ENCODE measurements at regions not wholly inside any gene's neighbourhood (a gene's known extent, or its start where the extent isn't known, plus 50 kb on each side); places are given as distances from the start of the nearest gene placed in this dataset.
A peak's percentile ranks its signal among the peaks of the same experiment; 100 is the strongest.

DNA sequence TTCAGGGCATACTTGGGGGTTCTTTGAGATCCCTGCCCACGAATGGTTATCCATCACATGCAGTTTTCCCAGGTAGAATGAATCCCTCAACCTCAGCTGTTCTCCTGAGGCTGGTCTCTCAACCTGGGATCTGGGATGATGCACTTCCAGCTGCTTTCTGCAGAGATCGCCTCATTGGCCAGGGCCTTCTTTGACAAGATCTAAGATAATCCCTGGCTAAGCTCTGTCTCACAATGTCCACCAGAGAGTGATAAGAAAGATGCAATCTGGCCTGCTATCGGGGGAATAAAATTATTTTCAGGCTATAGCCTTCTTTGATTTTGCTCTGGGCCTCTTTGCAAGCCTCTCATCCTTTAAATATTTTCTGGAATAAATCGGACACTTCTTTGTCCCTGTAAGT lies 1021.1 kb downstream of the EFNB2 start:
- intact Hi-C loops (cut with DNase I), result no loop called here
- DNase-seq, result no peak

DNA sequence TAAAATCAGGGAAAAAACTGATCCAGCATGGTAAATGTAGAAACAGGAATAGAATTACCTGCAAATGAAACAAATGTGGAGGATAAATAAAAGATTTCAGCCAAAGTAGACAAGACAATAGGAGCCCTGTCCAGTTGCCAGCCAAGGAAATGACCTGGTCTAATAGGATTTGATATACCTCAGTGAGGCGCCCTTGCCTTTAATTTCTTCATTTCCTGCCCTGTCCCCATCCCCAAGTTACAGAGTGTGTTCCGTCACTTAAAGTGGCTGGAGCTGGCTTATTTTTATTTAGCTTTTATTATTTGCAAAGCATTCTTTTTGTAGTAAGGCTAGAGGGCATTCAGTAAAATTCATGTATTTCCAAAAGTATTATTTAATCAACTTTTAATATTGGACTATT lies 1022.0 kb downstream of the EFNB2 start:
- intact Hi-C loops (cut with DNase I), result no loop called here
- no peak for DNase-seq

DNA sequence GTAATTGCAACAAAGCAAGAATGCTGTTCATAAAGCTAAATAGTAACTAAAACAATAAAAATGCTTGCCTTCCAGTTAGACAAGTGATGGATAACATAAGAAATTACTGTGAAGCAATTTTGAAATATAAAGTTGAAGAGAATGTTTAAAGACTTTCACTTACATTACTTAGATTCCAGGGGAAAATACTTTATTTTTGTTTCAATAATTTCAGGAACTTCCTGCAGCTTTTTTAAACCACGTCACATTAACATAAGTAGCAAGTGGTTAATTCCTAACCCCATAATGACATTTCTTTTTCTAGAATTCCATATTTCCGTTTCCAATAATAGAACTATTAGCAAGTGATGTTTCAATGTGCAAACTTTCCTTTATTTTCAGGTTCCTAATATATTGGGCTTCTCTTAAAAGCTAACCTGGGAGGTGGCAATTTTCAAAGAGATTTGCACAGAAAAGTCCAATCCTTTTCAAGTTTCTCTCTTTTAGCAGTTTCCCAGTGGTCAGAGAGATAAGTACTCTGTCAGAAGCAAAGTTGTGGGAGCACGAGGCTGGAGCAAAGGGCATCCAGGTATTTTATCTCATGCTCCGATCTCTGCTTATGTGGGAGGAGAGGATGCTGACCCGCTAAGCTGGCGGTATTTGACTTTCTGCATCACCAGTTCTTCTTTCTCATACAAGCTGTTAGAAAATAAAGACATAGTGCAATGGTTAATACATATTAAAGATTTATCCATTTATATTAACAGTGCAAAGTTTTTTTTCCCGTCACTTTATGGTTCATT lies 1025.3 kb downstream of the EFNB2 start:
- DNase-seq, result no peak
- intact Hi-C loops (cut with DNase I), result no loop called here

- intact Hi-C loops (cut with DNase I), result no loop called here
- no peak for DNase-seq
Measured at GRCh38 chr13:105506463-105506862, 1029.0 kb downstream of the EFNB2 start.

DNA sequence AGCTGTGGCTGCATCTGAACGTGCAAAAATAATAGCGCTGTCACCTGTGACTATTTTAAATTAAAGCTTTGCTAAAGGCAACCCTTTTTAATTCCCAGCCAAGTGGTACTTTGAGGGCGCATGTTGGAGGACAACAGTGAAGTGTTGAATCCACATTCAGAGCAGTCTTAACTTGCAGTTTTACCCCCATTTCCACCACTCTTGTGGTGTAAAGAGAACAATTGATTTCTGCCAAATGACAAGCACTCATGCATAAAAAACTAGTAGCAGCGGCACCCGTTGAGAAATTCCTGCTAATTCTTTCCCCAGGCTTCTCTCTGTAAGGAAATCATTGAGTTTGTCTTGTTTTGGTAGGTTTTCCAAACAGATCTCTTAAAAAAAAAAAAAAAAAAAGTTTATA lies 1033.3 kb downstream of the EFNB2 start:
- DNase-seq, result no peak

GRCh38 chr13:105497597-105497996 lies 1037.9 kb downstream of the EFNB2 start:
- no peak for DNase-seq
- intact Hi-C loops (cut with DNase I), result no loop called here

More for the DNA sequence above, 1033.3 kb downstream of the EFNB2 start:
- intact Hi-C loops (cut with DNase I), result no loop called here

GRCh38 chr13:105492216-105492615 lies 1043.2 kb downstream of the EFNB2 start:
- intact Hi-C loops (cut with DNase I), result no loop called here
- DNase-seq, result no peak

GRCh38 chr13:105491345-105491744 lies 1044.1 kb downstream of the EFNB2 start:
- no peak for DNase-seq
- intact Hi-C loops (cut with DNase I), result no loop called here

GRCh38 chr13:105485081-105485480 lies 1050.4 kb downstream of the EFNB2 start:
- intact Hi-C loops (cut with DNase I), result no loop called here
- peak in 2 of 42 donors; percentile 14 to 18 for DNase-seq

DNA sequence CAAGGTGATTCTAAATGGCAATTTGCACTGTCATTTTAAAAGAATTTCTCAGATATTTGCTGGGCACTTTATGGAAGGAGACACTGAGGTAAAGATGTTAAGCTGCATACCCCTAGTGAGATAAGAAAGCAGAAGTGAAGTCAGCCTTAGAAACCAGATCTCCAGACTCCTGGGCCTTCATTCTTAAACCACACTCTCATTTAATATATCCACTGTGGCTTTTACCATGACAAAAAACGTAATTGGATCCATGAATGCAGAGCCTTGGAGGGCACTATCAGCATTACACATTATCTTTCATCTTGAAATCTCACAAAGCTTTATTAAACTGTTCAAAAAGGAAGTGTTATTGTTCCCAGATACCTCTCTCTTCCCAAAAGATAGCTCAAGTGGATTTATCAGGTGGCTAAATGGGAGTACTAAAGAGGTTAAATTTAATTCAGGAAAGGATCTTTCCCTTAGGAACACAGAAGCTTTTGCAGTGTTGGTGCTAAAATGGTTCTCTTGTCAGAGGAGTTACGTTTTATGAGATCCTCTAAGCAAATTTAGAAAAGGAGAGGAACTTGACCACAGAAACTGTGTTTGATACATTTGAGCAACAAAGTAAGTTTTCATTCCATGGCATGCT lies 1060.4 kb downstream of the EFNB2 start:
- DNase-seq, result no peak
- intact Hi-C loops (cut with DNase I), result no loop called here

GRCh38 chr13:105471673-105472072 lies 1063.8 kb downstream of the EFNB2 start:
- DNase-seq, result no peak
- intact Hi-C loops (cut with DNase I), result no loop called here

DNA sequence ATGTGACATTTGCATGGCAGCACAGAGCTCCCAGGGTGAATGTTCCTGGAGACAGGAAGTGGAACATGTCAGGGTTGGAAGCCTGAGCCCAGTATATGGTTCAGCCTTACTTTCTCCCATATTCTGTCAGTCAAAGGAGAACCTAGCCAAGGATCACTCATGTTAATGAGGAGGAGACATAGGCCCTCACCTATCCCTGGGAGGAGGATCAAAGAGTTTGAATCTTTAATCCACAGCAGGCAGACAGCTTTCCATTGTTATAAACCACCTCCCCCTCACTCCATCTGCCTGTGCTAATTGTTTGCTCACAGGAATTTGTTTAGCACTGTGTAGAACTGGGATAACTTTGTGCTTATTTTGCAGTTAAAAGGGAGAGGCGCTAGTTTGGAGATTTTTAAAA lies 1069.1 kb downstream of the EFNB2 start:
- intact Hi-C loops (cut with DNase I), result no loop called here
- no peak for DNase-seq

DNA sequence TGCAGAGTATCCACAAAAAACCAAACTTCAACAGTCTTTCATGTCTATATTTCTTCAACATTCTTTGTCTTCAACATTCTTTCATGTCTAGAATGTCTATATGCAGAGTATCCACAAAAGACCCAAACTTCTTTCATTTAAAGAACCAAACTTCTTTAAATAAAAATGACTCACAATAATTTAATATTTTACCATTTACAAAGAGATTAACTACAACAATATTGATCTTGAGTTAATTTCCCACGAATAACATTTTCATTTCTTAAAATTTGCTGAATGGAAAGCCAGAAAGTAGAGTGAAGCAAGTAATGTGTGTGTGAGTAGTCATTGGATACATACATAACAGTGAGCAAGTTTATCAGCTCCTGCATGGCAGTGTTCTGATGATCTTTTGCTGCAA lies 1069.7 kb downstream of the EFNB2 start, which contains the start of gene DAOA:
DAOA (plus strand) TSS at position 301 of the 400 bp plus-strand sequence.
- intact Hi-C loops (cut with DNase I), result no loop called here
- DNase-seq, result no peak

DNA sequence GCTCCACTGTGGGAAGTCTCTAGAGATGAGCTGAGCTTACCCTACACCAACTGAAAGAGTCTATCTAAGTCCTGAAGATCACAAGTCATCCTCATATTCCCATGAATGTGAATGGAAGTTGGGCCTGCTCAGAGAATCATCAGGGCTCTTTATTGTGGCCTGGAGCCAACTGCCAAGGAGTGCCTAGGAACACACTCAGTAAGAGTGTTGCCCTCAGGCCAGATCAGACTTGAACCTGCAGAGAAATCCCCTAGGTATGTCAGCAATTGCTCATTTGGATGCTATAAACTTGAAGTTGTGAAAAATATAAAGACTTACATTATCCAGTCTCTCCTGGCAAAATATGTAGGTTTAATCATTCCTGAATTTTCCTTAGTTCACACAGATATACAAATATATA lies 1070.2 kb downstream of the EFNB2 start:
- intact Hi-C loops (cut with DNase I), result no loop called here
- DNase-seq, result no peak

- DNase-seq, result no peak
- intact Hi-C loops (cut with DNase I), result no loop called here
Measured at GRCh38 chr13:105464249-105464648, 1071.2 kb downstream of the EFNB2 start.

- no peak for DNase-seq
- intact Hi-C loops (cut with DNase I), result no loop called here
Measured at GRCh38 chr13:105463011-105463501, 1072.4 kb downstream of the EFNB2 start.

- no peak for DNase-seq
- intact Hi-C loops (cut with DNase I), result no loop called here
Measured at GRCh38 chr13:105462098-105462497, 1073.4 kb downstream of the EFNB2 start.

- no peak for DNase-seq
- intact Hi-C loops (cut with DNase I), result no loop called here
Measured at GRCh38 chr13:105452895-105453294, 1082.6 kb downstream of the EFNB2 start.

- DNase-seq, result no peak
- intact Hi-C loops (cut with DNase I), result no loop called here
Measured at GRCh38 chr13:105450784-105451183, 1084.7 kb downstream of the EFNB2 start.

DNA sequence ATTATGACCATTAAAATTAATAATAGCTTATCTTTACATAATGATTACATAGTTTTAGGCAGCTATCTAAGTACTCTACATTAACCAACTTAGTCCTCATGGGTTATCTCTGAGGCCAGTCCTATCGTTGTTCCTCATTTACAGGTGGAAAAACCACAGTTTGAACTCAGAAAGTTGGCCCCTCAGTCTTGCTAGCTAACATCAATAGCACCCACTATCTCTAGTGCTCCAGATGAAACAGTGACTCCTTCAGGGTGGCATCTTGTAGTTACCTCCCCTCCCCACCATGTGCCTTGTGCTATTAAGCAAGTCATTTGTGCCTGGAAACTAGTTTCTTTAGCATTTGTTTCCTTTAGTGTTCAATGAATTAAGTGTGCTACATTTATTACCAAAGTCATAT lies 1086.7 kb downstream of the EFNB2 start:
- DNase-seq, result no peak
- intact Hi-C loops (cut with DNase I), result no loop called here

DNA sequence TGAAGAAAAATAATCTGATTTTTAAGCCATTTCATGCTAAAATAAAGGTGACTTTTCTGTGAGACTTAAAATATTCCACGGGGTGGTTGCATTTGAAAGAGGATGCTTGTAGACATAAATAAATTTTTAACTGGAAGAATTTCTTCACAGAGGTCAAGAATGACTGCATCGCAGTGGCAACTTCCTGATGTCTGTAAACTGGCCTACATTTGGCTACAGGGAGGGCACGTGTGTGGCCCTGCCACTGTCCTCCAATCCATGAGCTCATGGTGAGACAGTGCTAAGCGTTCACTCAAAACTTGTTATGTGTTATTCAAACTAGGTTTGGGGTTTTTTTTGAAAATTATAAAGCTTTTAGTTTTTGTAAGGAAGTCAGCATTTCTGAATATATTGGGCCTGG lies 1089.3 kb downstream of the EFNB2 start:
- DNase-seq, result no peak
- intact Hi-C loops (cut with DNase I), result no loop called here
